Panc1 (cell line): ENCODE measurements at regions not wholly inside any gene's neighbourhood (a gene's known extent, or its start where the extent isn't known, plus 50 kb on each side); places are given as distances from the start of the nearest gene placed in this dataset.

Source experiments
- ATAC-seq: fragments of 200-7000 bp; cut with Tn5 transposase; 2 replicates; pipeline ENCODE4 v1.9.1; 2020; ENCODE audit warnings: mild to moderate bottlenecking, moderate library complexity
- BruUV-seq: library from RNA; stranded (reverse); fragments of 400-500 nt; replicated peaks from 2 replicates; lab custom pipeline; 2021; lab: Mats Ljungman, UMichigan
- CTCF ChIA-PET: fragments of 300-600 bp; sonication (Branson Sonifier 250); formaldehyde crosslinking; loops from one replicate; lab custom pipeline; 2022; ENCODE audit warnings: antibody characterized with exemption; lab: Charles Lee
- POLR2A ChIA-PET: fragments of 300-600 bp; sonication (Branson Sonifier 250); formaldehyde crosslinking; loops from one replicate; lab custom pipeline; 2022; ENCODE audit warnings: antibody characterized with exemption; lab: Charles Lee
- DNase-seq: peaks from one replicate; pipeline ENCODE4 v3.0.0-alpha.2; 2010; ENCODE audit warnings: low read depth, low spot score
- H3K27ac ChIP-seq: 2 replicates; pipeline ENCODE4 v1.5.1; 2011; ENCODE audit warnings: mild to moderate bottlenecking, low read length, inconsistent platforms
- H3K27me3 ChIP-seq: fragments of 200-500 bp; sonication (Bioruptor generic); 2 replicates; pipeline ENCODE4 v1.6.0; 2014; ENCODE audit warnings: low read length, inconsistent platforms; ENCODE audit not compliant: control insufficient read depth, insufficient read depth
- H3K36me3 ChIP-seq: fragments of 200-500 bp; sonication (Bioruptor generic); 2 replicates; pipeline ENCODE4 v1.5.1; 2014; ENCODE audit warnings: inconsistent platforms, mild to moderate bottlenecking, low read length, moderate library complexity; ENCODE audit not compliant: control insufficient read depth, insufficient read depth
- H3K4me1 ChIP-seq: 2 replicates; pipeline ENCODE4 v1.5.1; 2011; ENCODE audit warnings: inconsistent platforms, mild to moderate bottlenecking, low read length, moderate library complexity; ENCODE audit not compliant: control insufficient read depth, insufficient read depth
- H3K4me3 ChIP-seq, 2 experiments: 2 replicates each; pipeline ENCODE4 v1.5.1; 2011 to 2012; ENCODE audit warnings: low read depth in 2 of 2, low read length in 2 of 2, mild to moderate bottlenecking in 2 of 2, inconsistent platforms in 1 of 2, moderate library complexity in 1 of 2
- H3K9me3 ChIP-seq: fragments of 200-500 bp; sonication (Bioruptor generic); 2 replicates; pipeline ENCODE4 v1.5.1; 2014; ENCODE audit warnings: low read depth, mild to moderate bottlenecking, inconsistent platforms, low read length, moderate library complexity; ENCODE audit not compliant: control insufficient read depth, insufficient read depth
- CTCF ChIP-seq: fragments of 450-650 bp; IDR thresholded peaks from 2 replicates; pipeline ENCODE4 v1.5.1; 2017; ENCODE audit warnings: mild to moderate bottlenecking
- POLR2AphosphoS5 ChIP-seq: IDR thresholded peaks from 2 replicates; pipeline ENCODE4 v1.6.1; 2012; ENCODE audit warnings: mild to moderate bottlenecking, low read depth, low read length, moderate library complexity
- REST ChIP-seq, 2 experiments: IDR thresholded peaks; 2 replicates each; pipeline ENCODE4 v1.6.1; 2011 to 2012; ENCODE audit warnings: low read depth in 2 of 2, control low read depth in 1 of 2, low read length in 1 of 2, mild to moderate bottlenecking in 1 of 2, moderate library complexity in 1 of 2; ENCODE audit not compliant: insufficient read depth in 1 of 2
- SIN3A ChIP-seq: IDR thresholded peaks from 2 replicates; pipeline ENCODE4 v1.6.1; 2012; ENCODE audit warnings: low read depth, mild to moderate bottlenecking, low read length, moderate library complexity, borderline replicate concordance; ENCODE audit not compliant: insufficient read depth
- TCF7L2 ChIP-seq: IDR thresholded peaks from 2 replicates; pipeline ENCODE4 v1.6.1; 2011; ENCODE audit warnings: mild to moderate bottlenecking, low read depth, low read length, inconsistent platforms
- in situ Hi-C: cut with HindIII; loops from 2 replicates; pipeline ENCODE4 v1.10.0; 2016; ENCODE audit warnings: low sequenced_read_pairs, low pct_unique_long_range_greater_than_20kb
- intact Hi-C: fragments of 100-400 bp; cut with micrococcal nuclease; formaldehyde crosslinking; loops from one replicate; pipeline ENCODE4 v1.10.0; 2022; ENCODE audit not compliant: unreplicated experiment

GRCh38 chr6:153624528-153624927 is 414.5 kb upstream of the OPRM1 start:
- Histone ChIP-seq H3K4me1 (no peaks in the 10 kb centered on the region), H3K4me3 (no peak overlapping the region), H3K27ac (no peak overlapping the region), H3K36me3 (no peaks in the 10 kb centered on the region), H3K27me3 (no peaks in the 10 kb centered on the region), H3K9me3 (no peaks in the 10 kb centered on the region)
- no TSS peak for BruUV-seq
- TF ChIP-seq SIN3A (no peak), CTCF (no peak), TCF7L2 (no peak), REST (IDR thresholded peaks at IDR 0.05; ENCODE audit: insufficient read depth in 1 of 2, low read depth in 2 of 2, low read length in 1 of 2) (no peak), POLR2AphosphoS5 (no peak)
- in situ Hi-C loops: no loop called here
- CTCF ChIA-PET: no interaction called here
- POLR2A ChIA-PET: no interaction called here
- intact Hi-C loops: no loop called here
- ATAC-seq (no peak), DNase-seq (no peak)

DNA sequence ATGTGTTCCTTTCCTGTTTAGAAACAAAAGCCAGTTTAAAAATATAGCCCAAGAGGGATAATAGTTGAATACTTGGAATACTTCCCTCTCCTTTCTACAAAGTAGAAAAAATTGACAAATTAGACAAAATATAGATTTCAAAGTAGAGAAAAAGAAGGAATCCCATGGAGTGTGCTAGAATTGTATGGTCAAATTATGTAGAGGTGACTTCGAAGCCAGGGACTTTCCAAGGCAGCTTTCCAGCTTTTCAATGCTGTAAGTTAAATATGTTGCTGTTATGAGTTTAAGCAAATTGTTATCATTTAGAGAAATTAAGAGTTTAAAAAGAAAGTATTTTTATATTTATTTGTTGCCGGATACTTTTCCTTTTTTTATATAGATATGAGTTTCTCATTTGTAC is 415.5 kb upstream of the OPRM1 start:
- Histone ChIP-seq H3K4me3 (no peak overlapping the region), H3K36me3 (no peaks in the 10 kb centered on the region), H3K9me3 (no peaks in the 10 kb centered on the region), H3K27ac (no peak overlapping the region), H3K4me1 (no peaks in the 10 kb centered on the region), H3K27me3 (no peaks in the 10 kb centered on the region)
- BruUV-seq: no TSS peak
- CTCF ChIA-PET: no interaction called here
- in situ Hi-C loops: no loop called here
- no peak for TF ChIP-seq TCF7L2
- TF ChIP-seq REST (IDR thresholded peaks at IDR 0.05; ENCODE audit: insufficient read depth in 1 of 2, low read depth in 2 of 2, low read length in 1 of 2): no peak
- TF ChIP-seq SIN3A: no peak
- no peak for TF ChIP-seq CTCF
- TF ChIP-seq POLR2AphosphoS5: no peak
- POLR2A ChIA-PET: no interaction called here
- DNase-seq (no peak), ATAC-seq (no peak)
- intact Hi-C loops: no loop called here
